ENCODE measurements at regions not wholly inside any gene's neighbourhood (a gene's known extent, or its start where the extent isn't known, plus 50 kb on each side); places are given as distances from the start of the nearest gene placed in this dataset.
"Not testable (repeated sequence)": the region's sequence is repeated elsewhere in the genome, so short reads cannot be mapped to it uniquely, and the experiment has no call there.

DNA sequence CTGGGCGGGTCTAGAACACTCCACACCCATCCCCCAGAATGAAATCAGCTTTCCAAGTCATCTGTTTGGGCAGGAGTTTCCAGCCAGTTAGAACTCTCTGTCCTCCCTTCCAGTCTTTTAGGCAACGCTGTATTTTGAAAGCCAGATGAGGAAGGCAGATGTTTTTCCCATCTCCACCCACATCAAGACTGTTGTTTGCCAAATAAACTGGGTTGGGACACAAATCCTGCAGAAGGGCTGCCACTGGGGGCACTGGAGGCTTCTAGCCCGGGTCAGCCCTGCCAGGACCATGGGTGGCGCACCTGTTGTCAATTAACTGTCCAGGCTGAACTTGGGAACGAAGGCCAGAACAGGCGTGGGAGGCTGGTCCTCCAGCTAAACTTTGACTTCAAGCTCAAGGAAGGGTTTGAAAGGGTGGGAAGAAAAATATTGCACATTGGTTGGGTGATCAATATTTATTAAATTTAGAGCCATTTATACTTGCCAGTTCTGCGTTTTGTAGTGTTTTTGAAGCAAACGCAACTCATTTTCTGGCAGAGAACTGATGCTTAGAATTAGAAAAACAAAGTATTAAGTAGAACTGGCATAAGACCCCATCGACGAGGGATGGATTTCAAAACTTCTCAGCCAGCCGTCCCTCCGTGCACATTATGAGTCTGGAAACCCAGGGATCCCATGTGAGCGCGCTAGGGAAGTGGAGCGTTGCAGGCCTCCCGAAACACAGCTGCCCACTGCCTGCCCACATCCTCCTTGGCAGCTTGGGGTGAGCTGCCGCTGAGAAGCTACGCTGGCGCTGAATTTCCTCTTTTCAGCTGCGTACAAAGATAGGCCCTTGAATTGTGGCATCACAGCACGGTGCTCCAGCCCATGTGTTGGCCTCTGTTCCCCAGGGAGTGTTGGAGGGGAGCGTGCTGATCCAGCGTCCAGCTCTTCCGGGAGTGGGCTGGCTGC is 297.4 kb downstream of the QKI start:
- DNase-seq (ENCODE audit: low spot score): no peak
- H3K4me3 Mint-ChIP-seq (ENCODE audit: low read depth): no peak overlapping the region
- intact Hi-C loops (cut with micrococcal nuclease): no loop called here
- no peak overlapping the region for H3K27ac Mint-ChIP-seq
- no peaks in the 10 kb centered on the region for H3K4me1 Mint-ChIP-seq (ENCODE audit: low read depth)
- H3K36me3 Mint-ChIP-seq (ENCODE audit: low read depth): no peaks in the 10 kb centered on the region
- H3K27me3 Mint-ChIP-seq (ENCODE audit: low read depth): peaks cover 2% of the 10 kb centered on the region
- H3K9me3 Mint-ChIP-seq: no peaks in the 10 kb centered on the region

DNA sequence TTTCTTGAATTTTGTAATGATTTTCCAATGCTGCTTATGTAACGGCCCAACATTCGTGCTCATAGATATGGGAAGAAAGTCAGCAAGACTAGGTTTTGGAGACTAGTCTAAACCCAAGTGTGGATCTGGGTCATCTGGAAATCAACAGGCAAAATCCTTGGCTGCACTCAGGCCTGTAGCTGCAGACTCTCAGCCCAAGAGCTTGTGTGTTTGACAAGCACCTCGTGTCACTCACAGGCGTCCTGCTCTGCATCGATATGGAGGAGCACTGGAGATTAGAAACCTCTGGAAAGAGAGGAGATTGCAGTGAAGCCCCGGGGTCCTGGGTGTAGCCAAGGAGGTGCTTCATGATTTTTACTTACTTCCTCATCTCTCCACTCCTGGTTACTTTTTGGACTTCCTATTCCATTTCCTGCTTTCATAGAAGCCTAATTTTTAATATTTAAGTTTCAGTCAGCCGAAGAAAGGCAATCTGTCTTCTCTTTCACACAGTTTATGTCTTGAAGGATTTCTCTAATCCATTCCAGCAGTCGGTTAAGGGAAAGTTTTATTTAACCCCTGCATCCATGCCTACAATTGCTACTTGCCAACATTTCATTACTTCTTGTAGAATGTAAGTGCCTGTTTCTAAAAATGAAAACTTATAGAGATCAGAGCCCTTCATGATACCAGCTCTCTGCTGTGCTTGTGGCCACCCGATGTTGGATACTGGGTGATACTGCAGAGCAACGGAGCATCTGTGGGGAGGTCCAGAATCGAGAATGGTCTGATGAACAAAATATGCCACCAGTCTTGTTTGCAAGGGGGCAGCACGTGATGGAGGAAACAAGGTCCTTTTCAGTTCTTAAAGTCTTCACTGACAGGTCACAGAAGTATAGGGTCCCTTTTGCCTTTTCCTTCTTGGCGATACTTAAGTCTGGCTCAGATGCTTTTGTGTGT is 296.3 kb downstream of the QKI start:
- H3K9me3 Mint-ChIP-seq: no peaks in the 10 kb centered on the region

DNA sequence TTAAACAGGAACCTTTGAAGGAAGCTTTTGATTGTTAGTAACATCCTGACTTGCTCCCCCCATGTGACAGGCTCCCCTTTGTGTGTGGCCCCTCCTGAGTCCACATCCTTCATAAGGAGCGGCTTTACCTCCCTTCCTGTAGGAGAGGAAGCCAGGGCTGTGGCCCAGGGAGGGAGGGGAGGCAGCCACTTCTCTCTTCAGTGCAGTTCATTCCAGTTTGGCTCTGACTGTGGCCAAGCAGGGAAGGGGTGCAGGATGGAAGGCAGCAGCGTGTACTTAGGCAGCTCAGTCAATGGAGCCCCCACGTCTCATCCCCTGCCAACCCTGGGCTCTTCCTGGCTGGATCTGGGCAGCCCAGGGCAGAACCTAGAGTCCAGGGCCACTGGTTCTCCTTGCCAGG is 295.2 kb downstream of the QKI start:
- Mint-ChIP-seq H3K9me3 (no peaks in the 10 kb centered on the region), H3K27me3 (ENCODE audit: low read depth) (peaks cover 2% of the 10 kb centered on the region), H3K27ac (no peak overlapping the region), H3K4me3 (ENCODE audit: low read depth) (no peak overlapping the region), H3K4me1 (ENCODE audit: low read depth) (no peaks in the 10 kb centered on the region), H3K36me3 (ENCODE audit: low read depth) (no peaks in the 10 kb centered on the region)
- no peak for DNase-seq (ENCODE audit: low spot score)
- intact Hi-C loops (cut with micrococcal nuclease): no loop called here

More for the DNA sequence above, 296.3 kb downstream of the QKI start:
- Mint-ChIP-seq H3K4me1 (ENCODE audit: low read depth) (no peaks in the 10 kb centered on the region), H3K27ac (no peak overlapping the region), H3K4me3 (ENCODE audit: low read depth) (no peak overlapping the region), H3K27me3 (ENCODE audit: low read depth) (peaks cover 2% of the 10 kb centered on the region), H3K36me3 (ENCODE audit: low read depth) (no peaks in the 10 kb centered on the region)
- intact Hi-C loops (cut with micrococcal nuclease): no loop called here
- no peak for DNase-seq (ENCODE audit: low spot score)

DNA sequence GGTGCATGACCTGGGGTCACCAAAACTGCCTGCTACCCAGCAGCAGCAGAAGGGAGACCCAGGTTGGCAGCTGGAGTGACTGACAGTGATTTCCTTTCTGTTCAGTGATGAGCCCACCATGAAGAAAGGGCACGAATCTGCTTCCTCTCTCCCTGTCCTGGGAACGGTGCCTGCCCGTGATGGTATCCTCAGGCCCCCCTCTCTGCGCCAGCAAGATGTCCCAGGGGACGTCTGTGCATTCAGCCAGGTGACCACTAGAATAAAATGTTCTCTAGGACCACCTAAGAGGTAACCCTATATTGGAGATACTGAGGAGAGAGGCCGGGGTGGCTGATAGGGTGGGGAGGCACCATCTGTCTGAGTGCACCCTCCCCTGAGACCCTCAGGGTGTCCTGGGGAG is 294.7 kb downstream of the QKI start:
- no peak overlapping the region for H3K4me3 Mint-ChIP-seq (ENCODE audit: low read depth)
- peaks cover 2% of the 10 kb centered on the region for H3K27me3 Mint-ChIP-seq (ENCODE audit: low read depth)
- DNase-seq (ENCODE audit: low spot score): no peak
- H3K27ac Mint-ChIP-seq: no peak overlapping the region
- H3K9me3 Mint-ChIP-seq: no peaks in the 10 kb centered on the region
- no peaks in the 10 kb centered on the region for H3K4me1 Mint-ChIP-seq (ENCODE audit: low read depth)
- H3K36me3 Mint-ChIP-seq (ENCODE audit: low read depth): no peaks in the 10 kb centered on the region
- intact Hi-C loops (cut with micrococcal nuclease): no loop called here

DNA sequence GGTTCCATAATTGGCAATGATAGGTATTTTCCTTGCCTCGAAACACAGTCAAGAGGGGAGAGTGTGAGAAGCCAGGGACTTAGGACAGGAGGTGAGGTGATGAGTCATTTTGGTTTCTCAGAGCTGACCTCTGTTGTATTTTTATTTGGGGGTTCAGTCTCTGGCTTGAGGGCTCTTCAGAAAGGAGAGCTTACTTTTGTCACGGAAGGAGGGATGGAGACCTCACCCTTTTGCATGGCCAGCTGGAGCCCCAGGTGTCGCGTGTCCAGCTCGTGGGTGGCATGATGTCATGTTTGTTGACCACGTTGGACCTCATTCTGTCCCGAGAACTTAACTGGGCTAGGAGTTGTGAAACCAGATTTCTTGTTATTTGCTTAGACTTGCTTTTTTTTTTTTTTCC is 293.9 kb downstream of the QKI start:
- Mint-ChIP-seq H3K4me3 (ENCODE audit: low read depth) (no peak overlapping the region), H3K9me3 (no peaks in the 10 kb centered on the region), H3K4me1 (ENCODE audit: low read depth) (no peaks in the 10 kb centered on the region), H3K27me3 (ENCODE audit: low read depth) (peaks cover 2% of the 10 kb centered on the region), H3K36me3 (ENCODE audit: low read depth) (no peaks in the 10 kb centered on the region), H3K27ac (no peak overlapping the region)
- intact Hi-C loops (cut with micrococcal nuclease): no loop called here
- no peak for DNase-seq (ENCODE audit: low spot score)

DNA sequence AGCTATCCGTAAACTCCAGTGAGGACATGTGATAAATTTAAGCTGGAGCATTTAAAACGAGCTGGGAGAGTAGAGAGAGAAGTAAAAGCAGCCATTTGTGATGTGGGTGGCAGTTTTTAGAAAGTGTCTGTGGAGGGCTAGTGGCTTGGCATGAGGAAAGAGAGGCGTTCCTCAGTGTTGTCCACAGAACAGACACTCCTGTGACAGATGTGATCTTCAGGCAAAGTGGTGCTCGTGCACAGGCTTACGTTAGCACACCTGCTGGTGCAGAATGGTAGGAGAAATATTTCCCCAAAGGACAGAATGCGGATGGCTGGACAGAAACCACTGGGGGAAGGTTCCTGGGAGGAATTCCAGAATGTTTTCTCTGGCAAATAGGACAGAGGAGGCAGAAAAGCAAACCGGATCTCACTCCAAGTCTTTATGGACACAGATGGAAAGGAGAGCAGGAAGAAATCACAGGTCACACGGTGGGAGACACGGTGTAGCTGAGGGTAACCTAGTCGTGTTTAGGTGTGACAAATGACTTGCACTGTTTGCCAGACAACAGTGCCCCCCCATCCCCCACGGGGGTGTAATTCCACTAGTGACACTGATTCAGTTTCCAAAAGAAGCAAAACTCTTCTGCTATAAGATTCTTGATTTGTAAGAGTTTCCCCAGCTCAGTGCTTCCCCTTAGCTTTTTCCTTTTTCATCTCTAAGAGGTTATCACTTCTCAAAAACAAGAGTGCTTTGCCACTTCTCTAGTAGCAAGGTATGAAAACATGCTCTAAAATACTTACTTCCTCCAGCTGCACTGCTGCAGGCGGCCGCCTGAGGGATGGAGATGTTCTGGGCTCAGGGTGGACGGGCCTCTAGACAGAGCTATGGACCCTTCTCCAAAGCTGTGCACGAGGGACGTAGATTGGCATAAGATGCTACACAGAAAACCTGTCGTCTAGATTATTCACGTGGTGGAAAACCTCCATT is 293.2 kb downstream of the QKI start:
- DNase-seq (ENCODE audit: low spot score): no peak
- Mint-ChIP-seq H3K36me3 (ENCODE audit: low read depth) (no peaks in the 10 kb centered on the region), H3K9me3 (no peaks in the 10 kb centered on the region), H3K27me3 (ENCODE audit: low read depth) (peaks cover 2% of the 10 kb centered on the region), H3K4me3 (ENCODE audit: low read depth) (no peak overlapping the region), H3K27ac (no peak overlapping the region), H3K4me1 (ENCODE audit: low read depth) (no peaks in the 10 kb centered on the region)
- intact Hi-C loops (cut with micrococcal nuclease): no loop called here

DNA sequence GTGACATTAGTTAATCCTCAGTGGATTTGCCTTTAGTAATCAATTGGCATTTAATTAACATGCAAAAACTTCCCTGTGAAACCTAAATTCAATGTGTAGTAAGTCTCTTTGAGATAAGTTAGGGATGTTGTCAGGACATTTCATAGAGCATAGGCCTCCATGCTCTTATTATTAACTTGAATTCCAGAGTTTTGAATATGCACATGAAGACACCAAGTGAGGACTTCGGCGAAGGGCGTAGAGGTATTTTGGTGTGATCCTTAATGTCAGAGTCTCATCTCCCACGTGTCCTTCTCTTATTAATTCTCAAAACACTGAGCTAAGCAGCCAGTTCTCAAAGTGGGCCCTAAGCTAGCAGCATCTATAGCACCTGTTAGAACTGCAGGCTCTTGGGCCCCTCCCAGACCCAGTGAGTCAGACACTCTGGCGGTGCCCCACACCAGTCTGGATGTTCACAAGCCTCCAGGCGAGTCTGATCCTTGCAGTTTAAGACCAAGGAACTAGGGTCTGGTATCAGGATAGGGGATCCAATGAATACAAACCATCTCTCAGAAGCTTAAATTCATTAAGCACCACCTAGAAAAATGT is 292.1 kb downstream of the QKI start:
- Mint-ChIP-seq H3K4me3 (ENCODE audit: low read depth) (no peak overlapping the region), H3K9me3 (no peaks in the 10 kb centered on the region), H3K36me3 (ENCODE audit: low read depth) (no peaks in the 10 kb centered on the region), H3K4me1 (ENCODE audit: low read depth) (no peaks in the 10 kb centered on the region), H3K27ac (no peak overlapping the region), H3K27me3 (ENCODE audit: low read depth) (peaks cover 2% of the 10 kb centered on the region)
- intact Hi-C loops (cut with micrococcal nuclease): no loop called here
- DNase-seq (ENCODE audit: low spot score): no peak

DNA sequence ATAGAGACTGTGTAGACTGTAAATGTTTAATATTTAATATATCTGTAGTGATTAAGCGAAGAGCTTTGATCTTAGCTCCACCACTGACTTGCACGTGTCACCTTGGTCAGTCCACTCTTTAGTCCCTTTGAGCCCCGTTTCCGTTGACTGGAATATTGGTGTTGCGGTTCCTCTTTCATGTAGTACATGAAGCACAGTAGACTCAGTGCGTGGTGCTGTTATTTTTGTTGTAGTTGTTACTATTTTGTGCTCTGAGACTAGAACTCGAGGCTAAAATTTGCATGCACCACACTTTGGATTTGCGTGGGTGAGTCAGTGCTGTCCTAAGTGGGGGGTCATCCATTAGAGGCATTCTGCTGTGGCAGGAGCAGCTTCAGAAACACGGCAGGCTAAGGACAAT is 291.4 kb downstream of the QKI start:
- intact Hi-C loops (cut with micrococcal nuclease): no loop called here
- no peak overlapping the region for H3K4me3 Mint-ChIP-seq (ENCODE audit: low read depth)
- no peaks in the 10 kb centered on the region for H3K27me3 Mint-ChIP-seq (ENCODE audit: low read depth)
- H3K36me3 Mint-ChIP-seq (ENCODE audit: low read depth): no peaks in the 10 kb centered on the region
- DNase-seq (ENCODE audit: low spot score): no peak
- H3K9me3 Mint-ChIP-seq: no peaks in the 10 kb centered on the region
- no peak overlapping the region for H3K27ac Mint-ChIP-seq
- H3K4me1 Mint-ChIP-seq (ENCODE audit: low read depth): no peaks in the 10 kb centered on the region

DNA sequence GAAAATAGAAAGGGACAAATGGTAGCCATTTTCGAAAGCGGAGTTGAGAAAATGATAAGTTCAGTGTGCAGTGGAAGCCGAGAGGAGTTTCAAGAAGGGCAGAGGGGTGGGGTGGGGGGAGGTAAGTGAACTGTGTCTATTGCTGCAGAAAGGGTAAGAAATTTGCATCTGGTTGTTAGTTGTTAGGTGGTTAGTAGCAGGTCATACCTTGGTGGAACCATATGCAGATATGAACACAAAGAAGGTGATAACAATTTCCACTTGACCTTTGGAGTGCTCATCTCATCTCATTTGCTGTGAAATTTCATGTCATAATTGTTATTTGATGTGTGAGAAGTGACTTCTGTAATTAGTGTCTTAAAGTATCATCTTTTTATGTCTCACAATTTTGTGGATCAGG is 288.2 kb downstream of the QKI start:
- Mint-ChIP-seq H3K27me3 (ENCODE audit: low read depth) (no peaks in the 10 kb centered on the region), H3K4me1 (ENCODE audit: low read depth) (no peaks in the 10 kb centered on the region), H3K9me3 (no peaks in the 10 kb centered on the region), H3K4me3 (ENCODE audit: low read depth) (no peak overlapping the region), H3K27ac (no peak overlapping the region), H3K36me3 (ENCODE audit: low read depth) (no peaks in the 10 kb centered on the region)
- DNase-seq (ENCODE audit: low spot score): no peak
- intact Hi-C loops (cut with micrococcal nuclease): no loop called here

DNA sequence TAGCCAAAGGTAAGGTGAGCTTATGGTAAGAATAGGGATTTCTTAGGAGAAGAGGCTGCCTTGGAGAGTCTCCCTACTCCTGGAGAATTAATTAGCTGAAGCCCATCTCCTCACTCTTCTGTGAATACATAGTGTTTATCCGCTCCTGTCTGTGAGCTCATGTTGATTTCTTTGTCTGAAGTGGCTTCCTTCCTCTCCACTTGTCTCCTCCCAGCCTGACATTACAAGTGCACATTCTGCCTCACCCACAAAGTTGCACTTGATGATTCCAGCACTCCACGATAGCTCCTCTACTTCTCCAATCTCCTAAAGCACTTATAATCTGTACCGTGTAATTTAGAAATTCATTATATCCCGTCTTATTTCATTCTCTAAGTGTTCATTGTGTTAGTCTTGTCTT is 287.2 kb downstream of the QKI start:
- Mint-ChIP-seq H3K27ac (no peak overlapping the region), H3K4me1 (ENCODE audit: low read depth) (no peaks in the 10 kb centered on the region), H3K36me3 (ENCODE audit: low read depth) (no peaks in the 10 kb centered on the region), H3K27me3 (ENCODE audit: low read depth) (no peaks in the 10 kb centered on the region), H3K9me3 (no peaks in the 10 kb centered on the region), H3K4me3 (ENCODE audit: low read depth) (no peak overlapping the region)
- DNase-seq (ENCODE audit: low spot score): no peak
- intact Hi-C loops (cut with micrococcal nuclease): no loop called here

DNA sequence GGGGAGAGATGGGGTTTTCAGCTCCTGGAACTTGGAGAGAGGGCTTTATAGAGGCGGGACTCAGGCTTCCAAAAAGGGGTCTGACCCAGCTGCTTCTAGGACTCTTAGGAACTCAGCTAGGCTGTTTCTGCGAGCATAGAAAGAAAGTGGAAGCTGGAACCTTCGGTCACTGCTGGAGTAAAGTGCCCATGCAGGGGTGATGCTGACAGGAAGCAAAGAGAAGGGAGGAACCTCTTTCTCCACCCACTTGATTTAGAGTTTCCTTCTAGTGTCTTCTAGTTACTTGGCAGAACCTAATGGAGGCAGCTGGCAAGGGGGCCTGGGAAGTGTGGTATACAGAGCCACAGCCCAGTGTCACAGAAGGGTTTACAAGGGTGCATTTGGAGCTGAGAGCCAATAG is 283.6 kb downstream of the QKI start:
- Mint-ChIP-seq H3K4me3 (ENCODE audit: low read depth) (no peak overlapping the region), H3K4me1 (ENCODE audit: low read depth) (no peaks in the 10 kb centered on the region), H3K27me3 (ENCODE audit: low read depth) (no peaks in the 10 kb centered on the region), H3K36me3 (ENCODE audit: low read depth) (no peaks in the 10 kb centered on the region), H3K27ac (no peak overlapping the region), H3K9me3 (no peaks in the 10 kb centered on the region)
- no peak for DNase-seq (ENCODE audit: low spot score)
- intact Hi-C loops (cut with micrococcal nuclease): no loop called here

DNA sequence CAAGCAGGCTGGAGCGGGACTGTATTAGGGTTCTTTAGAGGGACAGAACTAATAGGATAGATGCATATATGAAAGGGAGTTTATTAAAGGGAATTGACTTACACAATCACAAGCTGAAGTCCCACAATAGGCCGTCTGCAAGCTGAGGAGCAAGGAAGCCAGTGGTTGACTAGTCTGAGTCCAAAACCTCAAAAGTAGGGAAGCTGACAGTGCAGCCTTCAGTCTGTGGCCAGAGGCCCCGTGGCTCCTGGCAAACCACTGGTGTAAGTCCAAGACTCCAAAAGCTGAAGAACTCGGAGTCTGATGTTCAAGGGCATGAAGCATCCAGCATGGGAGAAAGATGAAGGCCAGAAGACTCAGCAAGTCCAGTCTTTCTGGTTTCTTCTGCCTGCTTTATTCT is 281.8 kb downstream of the QKI start:
- H3K9me3 Mint-ChIP-seq; H3K36me3 Mint-ChIP-seq (ENCODE audit: low read depth); H3K4me1 Mint-ChIP-seq (ENCODE audit: low read depth); H3K27ac Mint-ChIP-seq; H3K27me3 Mint-ChIP-seq (ENCODE audit: low read depth); H3K4me3 Mint-ChIP-seq (ENCODE audit: low read depth); DNase-seq (ENCODE audit: low spot score); intact Hi-C loops (cut with micrococcal nuclease): not testable (repeated sequence)
